ENCODE measurements at regions not wholly inside any gene's neighbourhood (a gene's known extent, or its start where the extent isn't known, plus 50 kb on each side); places are given as distances from the start of the nearest gene placed in this dataset.

DNA sequence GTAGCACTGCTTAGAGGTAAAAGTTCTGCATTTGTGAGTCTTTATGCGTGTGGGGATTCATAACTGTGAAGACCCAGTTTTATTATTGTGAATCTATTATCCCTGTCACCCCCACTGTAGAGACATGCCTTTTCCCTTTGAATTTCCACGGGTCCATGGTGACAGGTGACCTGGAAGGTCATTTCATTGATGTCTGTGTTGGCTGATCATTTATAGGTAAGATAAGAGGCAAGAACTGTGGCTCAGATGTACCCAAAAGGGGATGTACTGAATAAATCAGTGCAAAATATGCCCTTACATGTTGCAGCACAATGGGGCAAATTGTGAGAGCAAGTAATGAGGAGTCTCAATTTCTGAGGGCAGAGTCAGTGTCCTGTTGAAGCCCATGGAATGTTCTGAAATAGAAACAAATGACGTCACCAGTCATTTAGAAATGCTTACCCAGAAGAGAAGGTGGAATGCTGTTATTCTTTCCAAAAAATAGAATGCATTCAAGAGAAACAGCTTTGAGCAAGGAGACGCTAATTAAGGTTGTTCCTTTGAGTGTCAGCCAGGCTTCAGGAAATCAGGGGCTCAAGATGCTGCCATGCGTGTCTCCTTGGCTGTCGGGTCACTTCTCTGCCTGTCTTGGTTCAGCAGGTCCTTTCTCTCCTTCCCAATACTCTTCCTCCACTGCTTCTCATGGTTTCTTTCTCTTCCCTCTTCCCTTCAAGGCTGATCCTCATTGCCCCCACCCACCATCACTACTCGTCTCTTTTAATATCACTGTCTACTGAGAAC, 118.7 kb upstream of the E2F8 start:
- no peak overlapping the region for H3K4me3 ChIP-seq (ENCODE audit: low read depth, low read length)
- TF ChIP-seq MYC (IDR thresholded peaks at IDR 0.05; ENCODE audit: low read depth, low read length), result no peak
- TF ChIP-seq POLR2A (IDR thresholded peaks at IDR 0.05; ENCODE audit: extremely low read depth, insufficient read length), result no peak
- TF ChIP-seq, protein P1, sequence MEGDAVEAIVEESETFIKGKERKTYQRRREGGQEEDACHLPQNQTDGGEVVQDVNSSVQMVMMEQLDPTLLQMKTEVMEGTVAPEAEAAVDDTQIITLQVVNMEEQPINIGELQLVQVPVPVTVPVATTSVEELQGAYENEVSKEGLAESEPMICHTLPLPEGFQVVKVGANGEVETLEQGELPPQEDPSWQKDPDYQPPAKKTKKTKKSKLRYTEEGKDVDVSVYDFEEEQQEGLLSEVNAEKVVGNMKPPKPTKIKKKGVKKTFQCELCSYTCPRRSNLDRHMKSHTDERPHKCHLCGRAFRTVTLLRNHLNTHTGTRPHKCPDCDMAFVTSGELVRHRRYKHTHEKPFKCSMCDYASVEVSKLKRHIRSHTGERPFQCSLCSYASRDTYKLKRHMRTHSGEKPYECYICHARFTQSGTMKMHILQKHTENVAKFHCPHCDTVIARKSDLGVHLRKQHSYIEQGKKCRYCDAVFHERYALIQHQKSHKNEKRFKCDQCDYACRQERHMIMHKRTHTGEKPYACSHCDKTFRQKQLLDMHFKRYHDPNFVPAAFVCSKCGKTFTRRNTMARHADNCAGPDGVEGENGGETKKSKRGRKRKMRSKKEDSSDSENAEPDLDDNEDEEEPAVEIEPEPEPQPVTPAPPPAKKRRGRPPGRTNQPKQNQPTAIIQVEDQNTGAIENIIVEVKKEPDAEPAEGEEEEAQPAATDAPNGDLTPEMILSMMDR (IDR thresholded peaks at IDR 0.05; ENCODE audit: low read depth, low read length), result no peak
- TF ChIP-seq, protein P2, sequence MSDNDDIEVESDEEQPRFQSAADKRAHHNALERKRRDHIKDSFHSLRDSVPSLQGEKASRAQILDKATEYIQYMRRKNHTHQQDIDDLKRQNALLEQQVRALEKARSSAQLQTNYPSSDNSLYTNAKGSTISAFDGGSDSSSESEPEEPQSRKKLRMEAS (IDR thresholded peaks at IDR 0.05; ENCODE audit: low read depth, low read length), result no peak
- no peak for DNase-seq (ENCODE audit: low read depth)

DNA sequence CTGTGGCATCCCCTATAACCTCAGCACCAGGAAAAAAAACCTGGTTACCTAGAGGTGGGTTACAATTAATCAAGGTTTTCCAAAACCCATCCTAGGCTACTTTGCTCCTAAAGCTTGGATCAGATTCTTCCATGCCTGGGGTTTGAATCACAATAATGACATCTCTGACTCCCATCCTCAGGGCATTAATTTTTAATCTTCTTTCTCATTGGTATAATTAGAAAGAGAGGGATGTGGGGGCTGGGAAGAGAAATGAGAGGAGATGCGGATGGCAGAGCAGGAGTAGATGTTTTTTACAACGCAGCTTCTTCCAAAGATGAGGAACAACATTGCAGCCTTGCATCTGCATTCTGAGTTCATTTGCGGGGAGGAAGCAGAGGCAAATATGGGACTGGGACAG, 117.2 kb upstream of the E2F8 start:
- DNase-seq (ENCODE audit: low read depth), result no peak
- TF ChIP-seq POLR2A (IDR thresholded peaks at IDR 0.05; ENCODE audit: extremely low read depth, insufficient read length) (no peak), MYC (IDR thresholded peaks at IDR 0.05; ENCODE audit: low read depth, low read length) (no peak)
- TF ChIP-seq, protein P2 (IDR thresholded peaks at IDR 0.05; ENCODE audit: low read depth, low read length), result no peak
- TF ChIP-seq, protein P1 (IDR thresholded peaks at IDR 0.05; ENCODE audit: low read depth, low read length), result no peak
- no peak overlapping the region for H3K4me3 ChIP-seq (ENCODE audit: low read depth, low read length)

DNA sequence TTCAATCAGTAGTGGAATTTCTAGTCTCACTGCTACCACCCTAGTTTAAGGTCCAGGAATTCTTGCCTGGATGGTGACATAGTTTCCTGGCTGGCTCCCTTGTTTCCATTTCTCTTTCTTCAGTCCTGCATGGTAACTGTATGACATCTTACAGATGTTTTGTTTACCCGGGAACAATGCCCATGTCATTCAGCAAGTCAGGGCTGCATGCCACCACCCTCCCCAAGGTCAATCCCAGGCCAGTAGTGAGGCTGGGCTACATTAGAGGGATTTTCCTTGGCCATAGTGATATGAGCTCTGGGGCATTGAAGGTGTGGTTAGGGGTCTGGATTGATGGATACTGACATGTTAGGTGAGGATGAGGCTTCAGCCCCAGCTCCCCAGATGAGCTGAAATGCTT, 114.9 kb upstream of the E2F8 start:
- TF ChIP-seq, protein P2 (IDR thresholded peaks at IDR 0.05; ENCODE audit: low read depth, low read length), result no peak
- no peak for TF ChIP-seq MYC (IDR thresholded peaks at IDR 0.05; ENCODE audit: low read depth, low read length)
- TF ChIP-seq, protein P1 (IDR thresholded peaks at IDR 0.05; ENCODE audit: low read depth, low read length), result no peak
- TF ChIP-seq POLR2A (IDR thresholded peaks at IDR 0.05; ENCODE audit: extremely low read depth, insufficient read length), result no peak
- DNase-seq (ENCODE audit: low read depth), result no peak
- H3K4me3 ChIP-seq (ENCODE audit: low read depth, low read length), result no peak overlapping the region

DNA sequence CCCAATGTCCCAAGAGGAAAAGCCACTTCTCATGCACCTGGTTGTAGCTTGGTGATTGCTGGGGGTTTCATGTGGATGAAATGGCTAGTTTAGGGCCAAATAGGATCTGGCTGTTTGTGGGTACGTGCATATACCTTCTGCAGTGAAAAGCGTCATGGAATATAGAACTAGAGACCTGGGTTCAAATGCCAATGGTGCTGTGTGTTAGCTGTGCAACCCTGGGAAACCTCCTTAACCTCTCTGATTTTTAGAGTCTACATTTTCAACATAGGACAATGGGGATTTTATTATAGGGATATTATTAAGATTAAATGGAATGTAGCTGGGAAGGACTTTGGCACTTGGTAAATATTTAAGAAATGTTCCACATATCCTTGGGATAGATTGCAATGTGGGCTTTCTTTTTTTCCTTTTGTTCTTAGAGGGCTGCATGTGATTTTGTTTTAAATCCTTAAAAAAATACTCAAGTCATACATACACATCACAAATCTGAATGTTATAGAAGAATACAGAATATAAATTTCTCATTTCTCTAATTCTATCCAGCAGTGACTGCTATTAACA, 112.6 kb upstream of the E2F8 start:
- TF ChIP-seq, protein P1 (IDR thresholded peaks at IDR 0.05; ENCODE audit: low read depth, low read length), result no peak
- H3K4me3 ChIP-seq (ENCODE audit: low read depth, low read length), result no peak overlapping the region
- no peak for DNase-seq (ENCODE audit: low read depth)

DNA sequence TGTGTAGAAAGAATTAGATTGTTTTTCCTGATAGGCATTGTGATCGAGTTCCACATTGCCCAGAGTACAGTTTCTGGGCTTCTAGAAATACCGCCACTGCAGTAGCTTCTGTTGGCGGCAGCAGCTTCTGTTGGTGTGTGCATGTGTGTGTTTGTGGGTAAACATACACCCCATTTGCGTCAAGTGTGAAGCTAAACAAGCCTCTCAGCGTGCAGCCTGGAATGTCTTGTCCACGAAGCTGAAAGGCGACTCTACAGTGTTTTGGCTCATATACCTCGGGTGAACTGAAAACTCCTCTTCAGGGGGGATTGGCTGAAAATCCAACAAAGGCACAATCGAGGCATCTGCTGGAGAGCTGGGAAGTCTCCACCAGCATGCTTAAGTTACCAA, 112.0 kb upstream of the E2F8 start:
- H3K4me3 ChIP-seq (ENCODE audit: low read depth, low read length), result no peak overlapping the region
- TF ChIP-seq MYC (IDR thresholded peaks at IDR 0.05; ENCODE audit: low read depth, low read length), result no peak
- TF ChIP-seq, protein P1 (IDR thresholded peaks at IDR 0.05; ENCODE audit: low read depth, low read length), result no peak
- TF ChIP-seq, protein P2 (IDR thresholded peaks at IDR 0.05; ENCODE audit: low read depth, low read length), result no peak
- no peak for TF ChIP-seq POLR2A (IDR thresholded peaks at IDR 0.05; ENCODE audit: extremely low read depth, insufficient read length)
- no peak for DNase-seq (ENCODE audit: low read depth)

All from NB4 (cell line).